HEK293 (cell line): ENCODE measurements at regions not wholly inside any gene's neighbourhood (a gene's known extent, or its start where the extent isn't known, plus 50 kb on each side); places are given as distances from the start of the nearest gene placed in this dataset.

Experiments used
- CTCF ChIA-PET: fragments of 350-600 bp; formaldehyde crosslinking; extraction: SDS; loops from one replicate; lab custom pipeline; 2021; ENCODE audit warnings: antibody characterized with exemption; lab: Yijun Ruan, JAX
- POLR2A ChIA-PET: fragments of 300-600 bp; formaldehyde crosslinking; extraction: SDS; loops from one replicate; lab custom pipeline; 2020; ENCODE audit warnings: antibody characterized with exemption, inconsistent platforms; lab: Yijun Ruan, JAX
- H3K27ac ChIP-seq: fragments of 200-500 bp; sonication (Bioruptor generic); 2 replicates; pipeline ENCODE4 v1.5.1; 2014; ENCODE audit warnings: low read depth, low read length, control low read depth, inconsistent platforms; ENCODE audit errors: extremely low read depth
- H3K36me3 ChIP-seq, 2 experiments: fragments of 200-500 bp in 1 of 2; sonication (Bioruptor generic) in 1 of 2; 1 replicate in 1 of 2; 2 replicates in 1 of 2; pipeline ENCODE4 v1.5.1; 2014 to 2017; ENCODE audit warnings: inconsistent platforms in 2 of 2, low read length in 2 of 2; ENCODE audit not compliant: control insufficient read depth in 2 of 2, insufficient read depth in 1 of 2
- H3K4me1 ChIP-seq: fragments of 200-500 bp; sonication (Bioruptor generic); 2 replicates; pipeline ENCODE4 v1.5.1; 2014; ENCODE audit warnings: mild to moderate bottlenecking, low read length, inconsistent platforms; ENCODE audit not compliant: control insufficient read depth, insufficient read depth
- H3K4me3 ChIP-seq: 2 replicates; pipeline ENCODE4 v1.5.1; 2011; ENCODE audit warnings: low read depth, mild to moderate bottlenecking, control low read depth, low read length, moderate library complexity
- H3K9me3 ChIP-seq: fragments of 200-500 bp; sonication (Bioruptor generic); 2 replicates; pipeline ENCODE4 v1.5.1; 2014; ENCODE audit warnings: low read depth, low read length, inconsistent platforms; ENCODE audit not compliant: control insufficient read depth, insufficient read depth
- CTCF ChIP-seq: fragments of 450-650 bp; formaldehyde crosslinking; IDR thresholded peaks from 2 replicates; pipeline ENCODE4 v1.5.1; 2016; ENCODE audit warnings: missing biosample characterization, missing genetic modification characterization
- HOXA7 ChIP-seq: sonication (generic); formaldehyde crosslinking; IDR thresholded peaks from 2 replicates; pipeline ENCODE4 v1.8.1; 2022; ENCODE audit warnings: missing genetic modification reagents, borderline replicate concordance
- REPIN1 ChIP-seq: fragments of 450-650 bp; formaldehyde crosslinking; IDR thresholded peaks from 2 replicates; pipeline ENCODE4 v1.5.1; 2017; ENCODE audit warnings: missing biosample characterization, missing genetic modification characterization, low read depth
- SCRT1 ChIP-seq: fragments of 450-650 bp; formaldehyde crosslinking; IDR thresholded peaks from 2 replicates; pipeline ENCODE4 v1.5.1; 2016; ENCODE audit warnings: missing biosample characterization, missing genetic modification characterization, borderline replicate concordance
- SETDB1 ChIP-seq: IDR thresholded peaks from one replicate; pipeline ENCODE4 v1.6.1; 2017; ENCODE audit warnings: mild to moderate bottlenecking, low read length, moderate library complexity, mixed read lengths; ENCODE audit not compliant: insufficient read length
- YY1 ChIP-seq: fragments of 450-650 bp; formaldehyde crosslinking; IDR thresholded peaks from 2 replicates; pipeline ENCODE4 v1.5.1; 2018; ENCODE audit warnings: missing biosample characterization, missing genetic modification characterization
- ZBTB26 ChIP-seq: fragments of 450-650 bp; formaldehyde crosslinking; optimal IDR thresholded peaks from 2 replicates; pipeline ENCODE3; 2016; ENCODE audit warnings: missing biosample characterization, mild to moderate bottlenecking, missing genetic modification characterization
- ZFP41 ChIP-seq: fragments of 450-650 bp; formaldehyde crosslinking; IDR thresholded peaks from 2 replicates; pipeline ENCODE4 v1.5.1; 2016; ENCODE audit warnings: missing biosample characterization, missing genetic modification characterization, borderline replicate concordance
- ZNF146 ChIP-seq: fragments of 450-650 bp; formaldehyde crosslinking; IDR thresholded peaks from 2 replicates; pipeline ENCODE4 v1.5.1; 2016; ENCODE audit warnings: missing biosample characterization, missing genetic modification characterization
- ZNF16 ChIP-seq: fragments of 450-650 bp; formaldehyde crosslinking; IDR thresholded peaks from 2 replicates; pipeline ENCODE4 v1.5.1; 2016; ENCODE audit warnings: low read depth, missing biosample characterization, missing genetic modification characterization
- ZNF248 ChIP-seq: fragments of 450-650 bp; formaldehyde crosslinking; IDR thresholded peaks from 2 replicates; pipeline ENCODE4 v1.5.1; 2017; ENCODE audit warnings: missing biosample characterization, missing genetic modification characterization
- ZNF302 ChIP-seq: fragments of 450-650 bp; formaldehyde crosslinking; IDR thresholded peaks from 2 replicates; pipeline ENCODE4 v1.5.1; 2016; ENCODE audit warnings: missing biosample characterization, missing genetic modification characterization, low read depth
- ZNF350 ChIP-seq: fragments of 450-650 bp; formaldehyde crosslinking; IDR thresholded peaks from 2 replicates; pipeline ENCODE4 v1.5.0; 2017; ENCODE audit warnings: missing biosample characterization, mild to moderate bottlenecking, missing genetic modification characterization
- ZNF423 ChIP-seq: fragments of 450-650 bp; formaldehyde crosslinking; IDR thresholded peaks from 2 replicates; pipeline ENCODE4 v1.5.1; 2016; ENCODE audit warnings: missing biosample characterization, missing genetic modification characterization
- ZNF488 ChIP-seq: fragments of 450-650 bp; formaldehyde crosslinking; IDR thresholded peaks from 2 replicates; pipeline ENCODE4 v1.5.1; 2016; ENCODE audit warnings: missing biosample characterization, missing genetic modification characterization
- ZNF544 ChIP-seq: fragments of 450-650 bp; formaldehyde crosslinking; IDR thresholded peaks from 2 replicates; pipeline ENCODE4 v1.5.0; 2017; ENCODE audit warnings: missing biosample characterization, missing genetic modification characterization
- ZNF571 ChIP-seq: fragments of 450-650 bp; formaldehyde crosslinking; IDR thresholded peaks from 2 replicates; pipeline ENCODE4 v1.5.0; 2017; ENCODE audit warnings: missing biosample characterization, missing genetic modification characterization
- ZNF654 ChIP-seq: fragments of 450-650 bp; formaldehyde crosslinking; IDR thresholded peaks from 2 replicates; pipeline ENCODE4 v1.5.1; 2016; ENCODE audit warnings: low read depth, missing biosample characterization, missing genetic modification characterization
- ZNF664 ChIP-seq: fragments of 450-650 bp; formaldehyde crosslinking; IDR thresholded peaks from 2 replicates; pipeline ENCODE4 v1.5.1; 2016; ENCODE audit warnings: missing biosample characterization, missing genetic modification characterization
- ZNF704 ChIP-seq: fragments of 450-650 bp; formaldehyde crosslinking; IDR thresholded peaks from 2 replicates; pipeline ENCODE4 v1.5.1; 2016; ENCODE audit warnings: missing biosample characterization, missing genetic modification characterization

- Histone ChIP-seq H3K9me3 (no peaks in the 10 kb centered on the region), H3K27ac (no peak overlapping the region), H3K36me3 (no peaks in the 10 kb centered on the region), H3K4me3 (no peak overlapping the region), H3K4me1 (no peaks in the 10 kb centered on the region)
- POLR2A ChIA-PET, result interaction anchor here (1.0 kb wide), 1 partner anchor 100 kb away, joined by 4 read pairs; no protein-coding TSS in a partner anchor
- CTCF ChIA-PET, result interaction anchor here (0.6 to 3.9 kb wide), 10 partner anchors 11 to 449 kb away, joined by 3 to 39 read pairs (median 6); no protein-coding TSS in a partner anchor
- TF ChIP-seq ZFP41 (tag by site-specific recombination) (no peak), ZNF544 (tag by site-specific recombination) (no peak), ZNF571 (no peak), ZNF423 (no peak), ZNF302 (tag by site-specific recombination) (no peak), SCRT1 (tag by site-specific recombination) (no peak), YY1 (tag by site-specific recombination) (no peak), ZNF146 (tag by site-specific recombination) (no peak), ZNF350 (tag by site-specific recombination) (no peak), ZNF664 (tag by site-specific recombination) (no peak), ZNF16 (tag by site-specific recombination) (no peak)
Observed at GRCh38 chr2:43127941-43128558, 98.4 kb downstream of the ZFP36L2 start.

GRCh38 chr2:43127208-43127940, 99.0 kb downstream of the ZFP36L2 start:
- ChIA-PET CTCF (interaction anchor here (0.6 to 3.9 kb wide), 14 partner anchors 11 to 450 kb away, joined by 3 to 39 read pairs (median 4); no protein-coding TSS in a partner anchor), POLR2A (interaction anchor here (0.7 kb wide), 1 partner anchor 99 kb away, joined by 6 read pairs; the partner anchor contains the start of gene ZFP36L2)
- H3K27ac ChIP-seq, result no peak overlapping the region
- no peaks in the 10 kb centered on the region for H3K36me3 ChIP-seq
- no peaks in the 10 kb centered on the region for H3K9me3 ChIP-seq
- TF ChIP-seq HOXA7, result no peak
- TF ChIP-seq SETDB1, result no peak
- no peak for TF ChIP-seq ZNF248 (tag by site-specific recombination)
- peak; percentile 35 for TF ChIP-seq ZNF654 (tag by site-specific recombination)
- no peak for TF ChIP-seq ZNF488 (tag by site-specific recombination)
- 0 out of 2 replicates have a peak, but pooled peaks have one; percentile 55 for TF ChIP-seq CTCF (tag by site-specific recombination)
- TF ChIP-seq ZBTB26 (tag by site-specific recombination), result no peak
- no peak for TF ChIP-seq ZNF704 (tag by site-specific recombination)
- TF ChIP-seq ZNF16 (tag by site-specific recombination), result no peak
- no peak for TF ChIP-seq REPIN1 (tag by site-specific recombination)
- H3K4me3 ChIP-seq, result no peak overlapping the region
- H3K4me1 ChIP-seq, result no peaks in the 10 kb centered on the region
